Globus pallidus (tissue), 1 donor: ENCODE measurements at regions not wholly inside any gene's neighbourhood (a gene's known extent, or its start where the extent isn't known, plus 50 kb on each side); places are given as distances from the start of the nearest gene placed in this dataset.
A peak's percentile ranks its signal among the peaks of the same experiment; 100 is the strongest.

Experiments
- DNase-seq: peaks from one replicate; pipeline ENCODE4 v3.0.0-alpha.2; 2015; ENCODE audit warnings: low spot score

GRCh38 chr2:157184161-157184895, 73.2 kb upstream of the GALNT5 start:
- no peak for DNase-seq

GRCh38 chr2:157185476-157186227, 71.9 kb upstream of the GALNT5 start:
- no peak for DNase-seq

GRCh38 chr2:157190151-157190550, 67.4 kb upstream of the GALNT5 start:
- no peak for DNase-seq

GRCh38 chr2:157191186-157191585, 66.3 kb upstream of the GALNT5 start:
- DNase-seq: no peak

- DNase-seq: no peak
Measured at GRCh38 chr2:157192445-157193423, 64.8 kb upstream of the GALNT5 start.

GRCh38 chr2:157193461-157193860, 64.0 kb upstream of the GALNT5 start:
- DNase-seq: peak; percentile 26

- peak; percentile 59 for DNase-seq
Measured at GRCh38 chr2:157194097-157194688, 63.3 kb upstream of the GALNT5 start.

GRCh38 chr2:157194844-157195243, 62.7 kb upstream of the GALNT5 start:
- DNase-seq: no peak

- no peak for DNase-seq
Measured at GRCh38 chr2:157196956-157197355, 60.5 kb upstream of the GALNT5 start.

GRCh38 chr2:157197848-157198247, 59.7 kb upstream of the GALNT5 start:
- no peak for DNase-seq

- DNase-seq: no peak
Measured at GRCh38 chr2:157203651-157204050, 53.9 kb upstream of the GALNT5 start.

GRCh38 chr2:157204401-157204800, 53.1 kb upstream of the GALNT5 start:
- DNase-seq: no peak

- DNase-seq: no peak
Measured at GRCh38 chr2:157206916-157207315, 50.6 kb upstream of the GALNT5 start.
